ENCODE measurements at regions not wholly inside any gene's neighbourhood (a gene's known extent, or its start where the extent isn't known, plus 50 kb on each side); places are given as distances from the start of the nearest gene placed in this dataset.

DNA sequence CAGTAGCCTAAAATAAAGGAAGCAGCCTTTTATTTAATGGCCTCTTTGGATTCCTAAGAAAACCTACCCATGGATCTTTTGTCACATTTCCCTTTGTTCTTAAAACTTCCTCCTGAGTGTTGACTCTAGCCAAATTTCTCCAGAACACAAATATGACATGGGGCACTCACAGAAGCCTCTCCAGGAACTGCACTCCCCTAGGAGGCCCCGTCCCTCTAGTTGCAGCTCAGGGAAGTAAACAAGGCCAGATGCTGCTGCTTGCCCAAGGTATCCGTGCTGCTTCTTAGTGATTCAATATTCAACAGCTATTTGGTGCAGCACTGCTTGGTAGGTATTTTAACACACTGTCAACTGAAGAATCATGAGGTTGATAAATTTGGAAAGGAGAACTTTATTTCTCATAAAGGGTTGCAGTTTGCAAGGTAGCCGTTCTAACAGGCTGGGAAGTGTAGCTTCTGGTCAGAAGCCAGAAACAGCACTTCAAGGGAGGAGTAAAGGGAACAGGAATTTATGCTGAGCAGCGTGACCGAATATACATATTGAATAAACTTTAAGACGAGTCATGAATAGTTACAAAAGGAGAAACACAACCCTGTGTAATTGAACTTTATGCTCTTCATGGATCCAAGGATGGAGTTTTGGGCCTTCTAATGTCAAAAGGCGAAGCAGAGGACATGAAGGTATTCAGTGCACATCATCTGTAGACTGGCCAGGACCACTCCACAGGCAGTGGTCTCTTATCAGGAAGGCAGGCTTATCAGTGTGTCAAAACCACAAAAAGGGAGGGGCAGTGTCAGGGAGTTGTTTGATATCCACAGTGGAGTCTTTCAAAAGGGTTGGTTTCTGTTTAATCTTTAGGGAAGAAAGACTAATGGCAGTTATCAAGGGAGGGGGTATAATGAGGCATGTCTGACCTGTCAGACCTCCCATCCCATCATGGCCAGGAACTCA, 63.3 kb downstream of the CD24 start (continued):
- TF ChIP-seq, protein P1, sequence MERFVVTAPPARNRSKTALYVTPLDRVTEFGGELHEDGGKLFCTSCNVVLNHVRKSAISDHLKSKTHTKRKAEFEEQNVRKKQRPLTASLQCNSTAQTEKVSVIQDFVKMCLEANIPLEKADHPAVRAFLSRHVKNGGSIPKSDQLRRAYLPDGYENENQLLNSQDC (CRISPR knock-in tag; IDR thresholded peaks at IDR 0.05) = no peak
- TF ChIP-seq OTX1 (CRISPR knock-in tag; IDR thresholded peaks at IDR 0.05) (0 out of 2 replicates have a peak, but pooled peaks have one; percentile 39), RBM17 (IDR thresholded peaks at IDR 0.05; ENCODE audit: borderline replicate concordance, low read depth, low read length) (no peak), FOSL1 (tag; conservative IDR thresholded peaks at IDR 0.05) (0 out of 2 replicates have a peak, but pooled peaks have one; percentile 42), ERF (CRISPR knock-in tag; IDR thresholded peaks at IDR 0.05) (0 out of 2 replicates have a peak, but pooled peaks have one; percentile 24), ZNF766 (CRISPR knock-in tag; conservative IDR thresholded peaks at IDR 0.05) (peak; percentile 69), DACH1 (IDR thresholded peaks at IDR 0.05; ENCODE audit: partially characterized antibody) (no peak), SMAD1 (IDR thresholded peaks at IDR 0.05; ENCODE audit: low read depth, low read length, partially characterized antibody) (no peak), NELFE (IDR thresholded peaks at IDR 0.05; ENCODE audit: insufficient read depth, insufficient read length) (no peak), HDAC1 (IDR thresholded peaks at IDR 0.05) (no peak), CREM (IDR thresholded peaks at IDR 0.05; ENCODE audit: low read depth) (no peak), CBFA2T2 (conservative IDR thresholded peaks at IDR 0.05) (peak; percentile 40), HDAC3 (IDR thresholded peaks at IDR 0.05; ENCODE audit: borderline replicate concordance, partially characterized antibody) (no peak), NR2C2 (CRISPR knock-in tag; IDR thresholded peaks at IDR 0.05) (no peak), NR2C2 (tag; IDR thresholded peaks at IDR 0.05) (peak; percentile 18; the same call in 1 of the 2 replicates), ATF7 (IDR thresholded peaks at IDR 0.05) (0 out of 2 replicates have a peak, but pooled peaks have one; percentile 14), CBX3 (IDR thresholded peaks at IDR 0.05; ENCODE audit: borderline replicate concordance in 1 of 2, low read length in 2 of 2) (no peak), PTTG1 (tag; IDR thresholded peaks at IDR 0.05; ENCODE audit: low read depth) (no peak), SMARCE1 (IDR thresholded peaks at IDR 0.05) (peak; percentile 74; the same call in 1 of the 2 replicates), DNMT1 (IDR thresholded peaks at IDR 0.05) (no peak), L3MBTL2 (IDR thresholded peaks at IDR 0.05) (0 out of 2 replicates have a peak, but pooled peaks have one; percentile 13), ESRRA (IDR thresholded peaks at IDR 0.05; ENCODE audit: borderline replicate concordance, low read depth) (peak; percentile 94; the same call in 1 of the 2 replicates), MTA1 (IDR thresholded peaks at IDR 0.05; ENCODE audit: borderline replicate concordance) (0 out of 2 replicates have a peak, but pooled peaks have one; percentile 46), ARID1B (IDR thresholded peaks at IDR 0.05) (peak; percentile 83)
- TF ChIP-seq, protein P2, sequence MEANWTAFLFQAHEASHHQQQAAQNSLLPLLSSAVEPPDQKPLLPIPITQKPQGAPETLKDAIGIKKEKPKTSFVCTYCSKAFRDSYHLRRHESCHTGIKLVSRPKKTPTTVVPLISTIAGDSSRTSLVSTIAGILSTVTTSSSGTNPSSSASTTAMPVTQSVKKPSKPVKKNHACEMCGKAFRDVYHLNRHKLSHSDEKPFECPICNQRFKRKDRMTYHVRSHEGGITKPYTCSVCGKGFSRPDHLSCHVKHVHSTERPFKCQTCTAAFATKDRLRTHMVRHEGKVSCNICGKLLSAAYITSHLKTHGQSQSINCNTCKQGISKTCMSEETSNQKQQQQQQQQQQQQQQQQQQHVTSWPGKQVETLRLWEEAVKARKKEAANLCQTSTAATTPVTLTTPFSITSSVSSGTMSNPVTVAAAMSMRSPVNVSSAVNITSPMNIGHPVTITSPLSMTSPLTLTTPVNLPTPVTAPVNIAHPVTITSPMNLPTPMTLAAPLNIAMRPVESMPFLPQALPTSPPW (CRISPR knock-in tag; IDR thresholded peaks at IDR 0.05) = peak; percentile 85

Data from K562 (cell line).